ENCODE measurements at regions not wholly inside any gene's neighbourhood (a gene's known extent, or its start where the extent isn't known, plus 50 kb on each side); places are given as distances from the start of the nearest gene placed in this dataset.

DNA sequence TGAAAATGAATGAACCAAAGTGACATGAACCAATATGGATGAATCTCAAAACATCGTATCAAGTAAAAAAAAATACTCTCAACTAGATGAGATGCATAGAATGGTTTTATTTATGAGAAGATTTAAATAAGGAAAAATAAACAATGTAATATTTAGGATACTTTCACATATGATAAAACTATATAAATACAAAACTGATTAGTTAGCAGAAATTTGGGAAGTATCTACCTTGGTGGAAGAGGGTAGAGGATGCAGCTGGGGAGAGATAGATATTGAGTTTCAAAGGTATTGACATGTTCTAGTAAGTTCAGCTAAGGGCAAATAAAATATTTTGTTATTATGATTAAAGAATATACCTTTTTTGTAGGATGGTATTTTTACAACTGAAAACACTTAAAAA is 463.1 kb downstream of the SH2D4B start:
- TF ChIP-seq ZBTB33 (IDR thresholded peaks at IDR 0.05) (no peak), TAF1 (IDR thresholded peaks at IDR 0.05; ENCODE audit: borderline replicate concordance, low read depth, low read length) (no peak), ATF3 (IDR thresholded peaks at IDR 0.05; ENCODE audit: borderline replicate concordance, extremely low read depth, low read depth, low read length) (no peak), KDM1A (IDR thresholded peaks at IDR 0.05; ENCODE audit: borderline replicate concordance) (no peak), POLR2A (IDR thresholded peaks at IDR 0.05; ENCODE audit: low read depth, low read length) (no peak), POLR2AphosphoS5 (IDR thresholded peaks at IDR 0.05; ENCODE audit: low read length) (no peak), CEBPB (IDR thresholded peaks at IDR 0.05; ENCODE audit: borderline replicate concordance in 1 of 2, low read depth in 2 of 2, low read length in 2 of 2) (no peak)
